Sigmoid colon (tissue), 6 donors: ENCODE measurements at regions not wholly inside any gene's neighbourhood (a gene's known extent, or its start where the extent isn't known, plus 50 kb on each side); places are given as distances from the start of the nearest gene placed in this dataset.

Experiments used
- DNase-seq: peaks from one replicate; pipeline ENCODE4 v3.0.0-alpha.2; 2019
- H3K27ac ChIP-seq, 4 donors: fragments of 200-600 bp; sonication (generic); one replicate each; pipeline ENCODE4 v1.5.1; 2016 to 2019; ENCODE audit warnings: mild to moderate bottlenecking in 1 of 4
- H3K27me3 ChIP-seq, 3 donors: fragments of 200-600 bp; sonication (generic); one replicate each; pipeline ENCODE4 v1.5.1; 2019; ENCODE audit warnings: mild to moderate bottlenecking in 1 of 3
- H3K36me3 ChIP-seq, 4 donors: fragments of 200-600 bp; sonication (generic); one replicate each; pipeline ENCODE4 v1.5.1; 2016 to 2019
- H3K4me1 ChIP-seq, 4 donors: fragments of 200-600 bp; sonication (generic); one replicate each; pipeline ENCODE4 v1.5.1; 2017 to 2019
- H3K4me3 ChIP-seq, 4 donors: fragments of 200-600 bp; sonication (generic); one replicate each; pipeline ENCODE4 v1.5.1; 2017 to 2019; ENCODE audit warnings: mild to moderate bottlenecking in 2 of 4, moderate library complexity in 1 of 4
- H3K9me3 ChIP-seq, 4 donors: fragments of 200-600 bp in 3 of 4; sonication (generic) in 3 of 4; one replicate each; pipeline versions ENCODE4 v1.5.1 to v1.6.1; 2013 to 2019
- EP300 ChIP-seq, 4 donors: sonication (generic); formaldehyde crosslinking; IDR thresholded peaks; one replicate each; pipeline ENCODE4 v1.6.1; 2017; ENCODE audit warnings: antibody characterized with exemption in 4 of 4
- POLR2A ChIP-seq, 2 donors: fragments of 450-650 bp; IDR thresholded peaks; one replicate each; pipeline ENCODE4 v1.6.1; 2016; ENCODE audit warnings: antibody characterized with exemption in 2 of 2, mild to moderate bottlenecking in 2 of 2, moderate library complexity in 2 of 2
- POLR2AphosphoS5 ChIP-seq, 4 donors: sonication (generic); formaldehyde crosslinking; IDR thresholded peaks; one replicate each; pipeline ENCODE4 v1.6.1; 2017; ENCODE audit warnings: antibody characterized with exemption in 4 of 4
- WGBS, 2 donors: extraction: QIAGEN DNeasy Blood & Tissue Kit; methylation state at CpG; one replicate each; pipeline ENCODE4 v1.1.7; 2013; 5-methylcytosine and 5-hydroxymethylcytosine counted together
- intact Hi-C: fragments of 100-400 bp; cut with DNase I; formaldehyde crosslinking; loops from one replicate; pipeline ENCODE4 v1.15.1; 2023
- TF ChIP-seq, protein P1 (sequence below), 4 experiments: fragments of 450-650 bp in 3 of 4; fragments of 200-600 bp in 1 of 4; IDR thresholded peaks; one replicate each; pipeline ENCODE4 v1.5.1; 2016 to 2019; ENCODE audit warnings: antibody characterized with exemption in 4 of 4, mild to moderate bottlenecking in 3 of 4, moderate library complexity in 2 of 4
- donor health status: healthy with polysubstance abuse.
- donor health status: healthy.

DNA sequence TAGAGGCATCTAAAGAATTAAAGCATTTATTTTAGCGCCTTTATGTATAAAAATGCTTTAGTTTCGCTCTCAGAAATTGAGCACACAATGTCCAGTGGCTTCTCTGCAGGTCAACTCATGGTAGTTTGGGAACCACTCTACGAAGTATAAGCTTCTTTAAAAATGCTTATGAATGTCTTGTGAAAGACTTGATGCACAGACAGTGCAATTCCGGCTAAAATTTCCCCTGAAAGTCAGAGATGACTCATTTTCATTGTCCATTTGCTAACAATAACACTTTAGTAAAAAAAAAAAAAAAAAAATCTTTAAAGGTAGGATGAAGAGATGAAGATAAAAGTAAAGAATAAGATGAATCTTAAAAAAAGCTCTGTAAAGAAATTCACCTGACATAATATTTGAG, 117.2 kb downstream of the PDHA2 start:
- intact Hi-C loops, result no loop called here
- TF ChIP-seq, protein P1, sequence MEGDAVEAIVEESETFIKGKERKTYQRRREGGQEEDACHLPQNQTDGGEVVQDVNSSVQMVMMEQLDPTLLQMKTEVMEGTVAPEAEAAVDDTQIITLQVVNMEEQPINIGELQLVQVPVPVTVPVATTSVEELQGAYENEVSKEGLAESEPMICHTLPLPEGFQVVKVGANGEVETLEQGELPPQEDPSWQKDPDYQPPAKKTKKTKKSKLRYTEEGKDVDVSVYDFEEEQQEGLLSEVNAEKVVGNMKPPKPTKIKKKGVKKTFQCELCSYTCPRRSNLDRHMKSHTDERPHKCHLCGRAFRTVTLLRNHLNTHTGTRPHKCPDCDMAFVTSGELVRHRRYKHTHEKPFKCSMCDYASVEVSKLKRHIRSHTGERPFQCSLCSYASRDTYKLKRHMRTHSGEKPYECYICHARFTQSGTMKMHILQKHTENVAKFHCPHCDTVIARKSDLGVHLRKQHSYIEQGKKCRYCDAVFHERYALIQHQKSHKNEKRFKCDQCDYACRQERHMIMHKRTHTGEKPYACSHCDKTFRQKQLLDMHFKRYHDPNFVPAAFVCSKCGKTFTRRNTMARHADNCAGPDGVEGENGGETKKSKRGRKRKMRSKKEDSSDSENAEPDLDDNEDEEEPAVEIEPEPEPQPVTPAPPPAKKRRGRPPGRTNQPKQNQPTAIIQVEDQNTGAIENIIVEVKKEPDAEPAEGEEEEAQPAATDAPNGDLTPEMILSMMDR (IDR thresholded peaks at IDR 0.05), result no peak
- TF ChIP-seq EP300 (IDR thresholded peaks at IDR 0.05) (no peak), POLR2AphosphoS5 (IDR thresholded peaks at IDR 0.05) (no peak), POLR2A (IDR thresholded peaks at IDR 0.05) (no peak)
- Histone ChIP-seq H3K9me3 (no peaks in the 10 kb centered on the region), H3K4me1 (no peaks in the 10 kb centered on the region), H3K27ac (no peak overlapping the region), H3K36me3 (no peaks in the 10 kb centered on the region), H3K27me3 (no peaks in the 10 kb centered on the region), H3K4me3 (no peak overlapping the region)
- no peak for DNase-seq
- WGBS, 2 donors, result 79 to 86% methylated on average over 4 of the region's 4 CpGs

DNA sequence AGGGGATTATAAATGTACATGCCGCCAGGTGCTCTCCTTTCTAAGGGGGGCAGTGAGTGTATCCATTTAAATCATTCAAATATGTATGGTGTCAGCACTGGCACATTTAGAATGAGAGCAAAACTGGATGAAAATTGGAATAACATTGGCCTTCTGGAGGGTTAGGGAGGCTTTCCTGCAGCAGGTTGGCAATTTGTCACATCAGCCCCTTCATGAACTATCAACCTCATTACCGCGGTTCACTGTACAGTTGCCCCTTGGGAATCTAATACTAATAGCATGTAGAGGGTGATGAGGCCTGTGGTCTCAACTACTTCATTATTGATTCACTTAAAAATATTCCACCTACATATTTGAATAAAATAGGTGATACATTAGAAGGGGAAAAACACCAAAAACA, 117.9 kb downstream of the PDHA2 start:
- Histone ChIP-seq H3K4me3 (no peak overlapping the region), H3K9me3 (no peaks in the 10 kb centered on the region), H3K27ac (no peak overlapping the region), H3K4me1 (no peaks in the 10 kb centered on the region), H3K36me3 (no peaks in the 10 kb centered on the region), H3K27me3 (no peaks in the 10 kb centered on the region)
- DNase-seq, result no peak
- intact Hi-C loops, result no loop called here
- WGBS, 2 donors, result 95 to 97% methylated on average over 3 of the region's 3 CpGs
- TF ChIP-seq POLR2AphosphoS5 (IDR thresholded peaks at IDR 0.05) (no peak), EP300 (IDR thresholded peaks at IDR 0.05) (no peak), POLR2A (IDR thresholded peaks at IDR 0.05) (no peak)
- TF ChIP-seq, protein P1 (IDR thresholded peaks at IDR 0.05), result no peak

DNA sequence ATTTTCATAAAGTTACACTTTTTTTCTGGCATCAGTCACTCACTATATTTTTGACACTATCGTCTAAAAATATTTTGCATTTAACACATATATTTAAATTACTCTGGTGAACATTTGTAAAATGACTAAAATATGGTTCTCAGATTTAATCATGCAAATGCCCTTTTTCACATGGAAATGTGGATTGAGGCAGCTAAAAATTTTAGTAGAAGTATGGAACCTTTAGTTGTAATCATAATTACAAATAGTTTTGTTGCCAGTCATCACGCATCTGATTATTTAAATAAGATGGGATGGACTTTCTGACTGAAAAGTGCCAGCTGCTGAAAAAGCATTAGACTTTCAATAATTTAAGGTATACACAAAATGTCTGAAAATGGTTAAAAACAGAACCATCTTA, 119.3 kb downstream of the PDHA2 start:
- Histone ChIP-seq H3K4me1 (no peaks in the 10 kb centered on the region), H3K9me3 (no peaks in the 10 kb centered on the region), H3K27ac (no peak overlapping the region), H3K36me3 (no peaks in the 10 kb centered on the region), H3K27me3 (no peaks in the 10 kb centered on the region), H3K4me3 (no peak overlapping the region)
- TF ChIP-seq POLR2A (IDR thresholded peaks at IDR 0.05) (no peak), POLR2AphosphoS5 (IDR thresholded peaks at IDR 0.05) (no peak), EP300 (IDR thresholded peaks at IDR 0.05) (no peak)
- TF ChIP-seq, protein P1 (IDR thresholded peaks at IDR 0.05), result no peak
- intact Hi-C loops, result no loop called here
- WGBS, 2 donors, result 87 to 93% methylated on average over 2 of the region's 2 CpGs
- no peak for DNase-seq

DNA sequence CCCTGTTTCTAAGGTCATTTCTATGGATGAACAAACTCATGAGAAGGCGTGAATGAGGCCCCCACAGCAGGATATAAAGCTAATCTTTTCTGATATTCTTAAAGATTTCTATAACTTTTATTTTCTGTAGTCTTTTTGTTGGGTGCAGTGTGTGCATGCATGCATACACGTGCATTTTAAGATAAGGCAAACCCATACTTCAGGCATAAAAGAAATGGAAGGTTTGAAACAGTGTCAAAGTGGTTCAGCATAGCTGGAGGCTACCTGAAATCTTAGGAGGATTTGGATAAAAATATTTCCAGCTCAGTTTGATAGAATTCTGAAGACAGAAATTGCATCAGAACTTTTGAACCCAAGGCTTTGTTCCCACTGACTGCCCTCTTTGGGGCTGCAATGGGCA, 119.7 kb downstream of the PDHA2 start:
- no peak overlapping the region for H3K27ac ChIP-seq
- H3K4me1 ChIP-seq, result no peaks in the 10 kb centered on the region
- intact Hi-C loops, result no loop called here
- TF ChIP-seq, protein P1 (IDR thresholded peaks at IDR 0.05), result no peak
- no peak for TF ChIP-seq POLR2AphosphoS5 (IDR thresholded peaks at IDR 0.05)
- no peak for TF ChIP-seq POLR2A (IDR thresholded peaks at IDR 0.05)
- no peak for TF ChIP-seq EP300 (IDR thresholded peaks at IDR 0.05)
- no peak overlapping the region for H3K4me3 ChIP-seq
- no peaks in the 10 kb centered on the region for H3K27me3 ChIP-seq
- H3K9me3 ChIP-seq, result no peaks in the 10 kb centered on the region
- 71 to 86% methylated on average over 2 of the region's 2 CpGs for WGBS, 2 donors
- H3K36me3 ChIP-seq, result no peaks in the 10 kb centered on the region
- no peak for DNase-seq

DNA sequence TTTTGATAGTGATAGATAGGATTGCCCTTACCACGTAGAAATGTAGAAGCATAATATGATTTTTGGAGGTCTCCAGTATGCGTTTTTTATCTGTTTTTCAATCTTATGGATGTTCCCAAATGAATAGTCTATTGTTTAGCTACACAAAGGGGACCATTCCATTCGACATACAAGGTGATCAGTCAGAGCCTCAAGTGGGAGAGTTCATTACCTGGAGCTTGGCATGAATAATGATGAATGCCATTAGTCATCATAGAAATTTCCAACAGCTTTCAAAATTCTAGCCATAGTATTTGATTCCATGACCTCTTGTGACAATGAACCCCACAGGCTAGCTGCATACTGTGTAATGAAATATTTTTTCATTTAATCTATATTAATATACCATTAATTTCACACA, 123.6 kb downstream of the PDHA2 start:
- no peak overlapping the region for H3K4me3 ChIP-seq
- H3K4me1 ChIP-seq, result no peaks in the 10 kb centered on the region
- no peaks in the 10 kb centered on the region for H3K36me3 ChIP-seq
- intact Hi-C loops, result no loop called here
- no peak for DNase-seq
- H3K27me3 ChIP-seq, result no peaks in the 10 kb centered on the region
- no peaks in the 10 kb centered on the region for H3K9me3 ChIP-seq
- WGBS, 2 donors, result 56 to 73% methylated on average over 3 of the region's 3 CpGs
- H3K27ac ChIP-seq, result no peak overlapping the region
- TF ChIP-seq POLR2AphosphoS5 (IDR thresholded peaks at IDR 0.05) (no peak), POLR2A (IDR thresholded peaks at IDR 0.05) (no peak), EP300 (IDR thresholded peaks at IDR 0.05) (no peak)
- TF ChIP-seq, protein P1 (IDR thresholded peaks at IDR 0.05), result no peak
